SU-DHL-6 (cell line): ENCODE measurements at regions not wholly inside any gene's neighbourhood (a gene's known extent, or its start where the extent isn't known, plus 50 kb on each side); places are given as distances from the start of the nearest gene placed in this dataset.

Source experiments
- H2AFZ ChIP-seq: fragments of 200-600 bp; sonication (generic); 2 replicates; pipeline ENCODE4 v1.6.1; 2014; ENCODE audit warnings: low read depth, mild to moderate bottlenecking, moderate library complexity, mixed read lengths, antibody characterized with exemption, low read length; ENCODE audit not compliant: severe bottlenecking
- H3F3A ChIP-seq: fragments of 200-600 bp; shearing (Covaris generic); 2 replicates; pipeline ENCODE4 v1.6.0; 2016; ENCODE audit warnings: antibody characterized with exemption, mild to moderate bottlenecking; ENCODE audit not compliant: insufficient read depth
- H3K27ac ChIP-seq: fragments of 200-600 bp; sonication (generic); 2 replicates; pipeline ENCODE4 v1.5.1; 2016; ENCODE audit warnings: low read depth, mild to moderate bottlenecking, low read length, moderate library complexity, mixed read lengths
- H3K27me3 ChIP-seq: fragments of 200-600 bp; sonication (generic), shearing (Covaris generic); 2 replicates; pipeline ENCODE4 v1.6.0; 2014; ENCODE audit warnings: mild to moderate bottlenecking, low read length
- H3K36me3 ChIP-seq: fragments of 200-600 bp; sonication (generic); 2 replicates; pipeline ENCODE4 v1.6.1; 2014; ENCODE audit warnings: mild to moderate bottlenecking, low read length, mixed read lengths
- H3K4me2 ChIP-seq: fragments of 300-600, 200-600 bp; shearing (Covaris generic), sonication (generic); 2 replicates; pipeline ENCODE4 v1.6.0; 2014; ENCODE audit warnings: low read length, low read depth, mild to moderate bottlenecking; ENCODE audit not compliant: poor library complexity, severe bottlenecking
- H3K4me3 ChIP-seq: fragments of 200-600 bp; sonication (generic); 2 replicates; pipeline ENCODE4 v1.5.1; 2014; ENCODE audit warnings: antibody characterized with exemption, low read length, mild to moderate bottlenecking, mixed read lengths; ENCODE audit not compliant: insufficient read depth, poor library complexity, severe bottlenecking
- H3K79me2 ChIP-seq: fragments of 200-600 bp; sonication (generic); 2 replicates; pipeline ENCODE4 v1.6.1; 2014; ENCODE audit warnings: mild to moderate bottlenecking, low read length, moderate library complexity; ENCODE audit not compliant: insufficient read depth
- H3K9ac ChIP-seq: fragments of 200-600 bp; sonication (generic); 2 replicates; pipeline ENCODE4 v1.7.0; 2014; ENCODE audit warnings: mild to moderate bottlenecking, low read length
- H3K9me2 ChIP-seq: fragments of 200-600 bp; sonication (generic); replicated peaks from 2 replicates; pipeline ENCODE4 v1.6.1; 2014; ENCODE audit warnings: low read length; ENCODE audit not compliant: insufficient read depth
- H3K9me3 ChIP-seq: fragments of 200-600 bp; sonication (generic); 2 replicates; pipeline ENCODE4 v1.6.1; 2014; ENCODE audit warnings: low read length, mixed read lengths; ENCODE audit not compliant: insufficient read depth
- H4K20me1 ChIP-seq: fragments of 200-600 bp; sonication (generic); 2 replicates; pipeline ENCODE4 v1.6.1; 2014; ENCODE audit warnings: low read depth, mild to moderate bottlenecking, antibody characterized with exemption, low read length, moderate library complexity, mixed read lengths
- EZH2phosphoT487 ChIP-seq: fragments of 200-600 bp; sonication (generic), shearing (Covaris generic); conservative IDR thresholded peaks from 2 replicates; pipeline ENCODE4 v1.6.1; 2018; ENCODE audit warnings: mild to moderate bottlenecking, antibody characterized with exemption, low read length, moderate library complexity, mixed read lengths
- TF ChIP-seq, protein P1 (sequence below): fragments of 200-600 bp; sonication (generic); IDR thresholded peaks from one replicate; pipeline ENCODE4 v1.5.1; 2017; ENCODE audit warnings: antibody characterized with exemption, mild to moderate bottlenecking, low read length, moderate library complexity; ENCODE audit not compliant: insufficient read depth, poor library complexity, severe bottlenecking

GRCh38 chr5:110167384-110167783, 477.7 kb downstream of the MAN2A1 start:
- Histone ChIP-seq H4K20me1 (no peaks in the 10 kb centered on the region), H3K4me3 (no peak overlapping the region), H3K9me2 (no peaks in the 10 kb centered on the region), H3K4me2 (no peak overlapping the region), H3K27ac (no peak overlapping the region), H3K36me3 (no peaks in the 10 kb centered on the region), H3K9ac (no peak overlapping the region), H3K27me3 (no peaks in the 10 kb centered on the region), H3K79me2 (no peaks in the 10 kb centered on the region), H3F3A (no peaks in the 10 kb centered on the region), H2AFZ (no peak overlapping the region), H3K9me3 (no peaks in the 10 kb centered on the region)
- no peak for TF ChIP-seq EZH2phosphoT487
- TF ChIP-seq, protein P1, sequence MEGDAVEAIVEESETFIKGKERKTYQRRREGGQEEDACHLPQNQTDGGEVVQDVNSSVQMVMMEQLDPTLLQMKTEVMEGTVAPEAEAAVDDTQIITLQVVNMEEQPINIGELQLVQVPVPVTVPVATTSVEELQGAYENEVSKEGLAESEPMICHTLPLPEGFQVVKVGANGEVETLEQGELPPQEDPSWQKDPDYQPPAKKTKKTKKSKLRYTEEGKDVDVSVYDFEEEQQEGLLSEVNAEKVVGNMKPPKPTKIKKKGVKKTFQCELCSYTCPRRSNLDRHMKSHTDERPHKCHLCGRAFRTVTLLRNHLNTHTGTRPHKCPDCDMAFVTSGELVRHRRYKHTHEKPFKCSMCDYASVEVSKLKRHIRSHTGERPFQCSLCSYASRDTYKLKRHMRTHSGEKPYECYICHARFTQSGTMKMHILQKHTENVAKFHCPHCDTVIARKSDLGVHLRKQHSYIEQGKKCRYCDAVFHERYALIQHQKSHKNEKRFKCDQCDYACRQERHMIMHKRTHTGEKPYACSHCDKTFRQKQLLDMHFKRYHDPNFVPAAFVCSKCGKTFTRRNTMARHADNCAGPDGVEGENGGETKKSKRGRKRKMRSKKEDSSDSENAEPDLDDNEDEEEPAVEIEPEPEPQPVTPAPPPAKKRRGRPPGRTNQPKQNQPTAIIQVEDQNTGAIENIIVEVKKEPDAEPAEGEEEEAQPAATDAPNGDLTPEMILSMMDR = no peak

GRCh38 chr5:110169461-110169860, 479.7 kb downstream of the MAN2A1 start:
- H3K79me2 ChIP-seq = no peaks in the 10 kb centered on the region
- H3K27ac ChIP-seq = no peak overlapping the region
- H3K36me3 ChIP-seq = no peaks in the 10 kb centered on the region
- H4K20me1 ChIP-seq = no peaks in the 10 kb centered on the region
- no peak for TF ChIP-seq EZH2phosphoT487
- H3K4me3 ChIP-seq = no peak overlapping the region
- no peaks in the 10 kb centered on the region for H3K27me3 ChIP-seq
- no peak overlapping the region for H3K9ac ChIP-seq
- no peaks in the 10 kb centered on the region for H3K9me2 ChIP-seq
- no peaks in the 10 kb centered on the region for H3K9me3 ChIP-seq
- no peak overlapping the region for H2AFZ ChIP-seq
- no peaks in the 10 kb centered on the region for H3F3A ChIP-seq
- no peak overlapping the region for H3K4me2 ChIP-seq

- Histone ChIP-seq H3K4me3 (no peak overlapping the region), H2AFZ (no peak overlapping the region), H3K27me3 (no peaks in the 10 kb centered on the region), H3K4me2 (no peak overlapping the region), H3K9me2 (no peaks in the 10 kb centered on the region; the same call in 1 of the 2 replicates), H4K20me1 (no peaks in the 10 kb centered on the region), H3F3A (no peaks in the 10 kb centered on the region), H3K9me3 (no peaks in the 10 kb centered on the region), H3K9ac (no peak overlapping the region), H3K27ac (no peak overlapping the region), H3K36me3 (no peaks in the 10 kb centered on the region), H3K79me2 (no peaks in the 10 kb centered on the region)
- no peak for TF ChIP-seq EZH2phosphoT487
- TF ChIP-seq, protein P1 = no peak
Measured at GRCh38 chr5:110177729-110178128, 488.0 kb downstream of the MAN2A1 start.

- H3K9me2 ChIP-seq = no peaks in the 10 kb centered on the region; the same call in 1 of the 2 replicates
- no peak overlapping the region for H2AFZ ChIP-seq
- TF ChIP-seq, protein P1 = no peak
- TF ChIP-seq EZH2phosphoT487 = no peak
- H3K36me3 ChIP-seq = no peaks in the 10 kb centered on the region
- H3K27me3 ChIP-seq = no peaks in the 10 kb centered on the region
- H3K4me3 ChIP-seq = no peak overlapping the region
- no peak overlapping the region for H3K4me2 ChIP-seq
- no peaks in the 10 kb centered on the region for H3K9me3 ChIP-seq
- no peaks in the 10 kb centered on the region for H4K20me1 ChIP-seq
- H3K79me2 ChIP-seq = no peaks in the 10 kb centered on the region
- no peaks in the 10 kb centered on the region for H3F3A ChIP-seq
- H3K9ac ChIP-seq = no peak overlapping the region
- no peak overlapping the region for H3K27ac ChIP-seq
Measured at GRCh38 chr5:110179321-110179720, 489.6 kb downstream of the MAN2A1 start.
